ENCODE measurements at regions not wholly inside any gene's neighbourhood (a gene's known extent, or its start where the extent isn't known, plus 50 kb on each side); places are given as distances from the start of the nearest gene placed in this dataset.

DNA sequence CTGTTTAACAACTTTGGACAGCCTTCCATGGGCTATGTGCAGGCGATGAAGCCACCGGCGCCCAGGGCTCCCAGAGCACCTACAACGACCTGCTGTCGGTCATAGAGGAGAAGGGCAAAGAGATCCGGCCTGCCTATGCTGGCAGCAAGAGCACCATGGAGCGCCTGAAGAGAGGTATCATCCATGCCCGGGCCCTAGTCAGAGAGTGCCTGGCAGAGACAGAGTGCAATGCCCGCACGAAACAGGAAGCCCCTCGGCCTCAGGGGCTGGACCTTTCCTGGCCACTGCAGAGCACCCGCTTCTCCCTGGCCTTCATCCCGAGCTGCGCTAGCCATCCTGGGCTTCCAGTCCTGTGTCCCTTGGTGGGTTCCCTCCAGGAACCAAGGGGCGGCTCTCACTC lies 497.0 kb upstream of the PHF14 start:
- TF ChIP-seq, protein P1, sequence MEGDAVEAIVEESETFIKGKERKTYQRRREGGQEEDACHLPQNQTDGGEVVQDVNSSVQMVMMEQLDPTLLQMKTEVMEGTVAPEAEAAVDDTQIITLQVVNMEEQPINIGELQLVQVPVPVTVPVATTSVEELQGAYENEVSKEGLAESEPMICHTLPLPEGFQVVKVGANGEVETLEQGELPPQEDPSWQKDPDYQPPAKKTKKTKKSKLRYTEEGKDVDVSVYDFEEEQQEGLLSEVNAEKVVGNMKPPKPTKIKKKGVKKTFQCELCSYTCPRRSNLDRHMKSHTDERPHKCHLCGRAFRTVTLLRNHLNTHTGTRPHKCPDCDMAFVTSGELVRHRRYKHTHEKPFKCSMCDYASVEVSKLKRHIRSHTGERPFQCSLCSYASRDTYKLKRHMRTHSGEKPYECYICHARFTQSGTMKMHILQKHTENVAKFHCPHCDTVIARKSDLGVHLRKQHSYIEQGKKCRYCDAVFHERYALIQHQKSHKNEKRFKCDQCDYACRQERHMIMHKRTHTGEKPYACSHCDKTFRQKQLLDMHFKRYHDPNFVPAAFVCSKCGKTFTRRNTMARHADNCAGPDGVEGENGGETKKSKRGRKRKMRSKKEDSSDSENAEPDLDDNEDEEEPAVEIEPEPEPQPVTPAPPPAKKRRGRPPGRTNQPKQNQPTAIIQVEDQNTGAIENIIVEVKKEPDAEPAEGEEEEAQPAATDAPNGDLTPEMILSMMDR (IDR thresholded peaks at IDR 0.05) = no peak
- TF ChIP-seq POLR2AphosphoS5 (IDR thresholded peaks at IDR 0.05) (no peak), POLR2A (IDR thresholded peaks at IDR 0.05) (no peak), EP300 (IDR thresholded peaks at IDR 0.05) (no peak)
